Activated CD8-positive, alpha-beta memory T cell treated with anti-CD3 and anti-CD28 coated beads, Interleukin-2, amount 50 U/mL, for 1 hour (primary cell): ENCODE measurements at regions not wholly inside any gene's neighbourhood (a gene's known extent, or its start where the extent isn't known, plus 50 kb on each side); places are given as distances from the start of the nearest gene placed in this dataset.
"Not testable (repeated sequence)": the region's sequence is repeated elsewhere in the genome, so short reads cannot be mapped to it uniquely, and the experiment has no call there.

Source experiments
- DNase-seq: peaks from one replicate; pipeline ENCODE4 v3.0.0-alpha.2; 2020; ENCODE audit errors: extremely low read depth

DNA sequence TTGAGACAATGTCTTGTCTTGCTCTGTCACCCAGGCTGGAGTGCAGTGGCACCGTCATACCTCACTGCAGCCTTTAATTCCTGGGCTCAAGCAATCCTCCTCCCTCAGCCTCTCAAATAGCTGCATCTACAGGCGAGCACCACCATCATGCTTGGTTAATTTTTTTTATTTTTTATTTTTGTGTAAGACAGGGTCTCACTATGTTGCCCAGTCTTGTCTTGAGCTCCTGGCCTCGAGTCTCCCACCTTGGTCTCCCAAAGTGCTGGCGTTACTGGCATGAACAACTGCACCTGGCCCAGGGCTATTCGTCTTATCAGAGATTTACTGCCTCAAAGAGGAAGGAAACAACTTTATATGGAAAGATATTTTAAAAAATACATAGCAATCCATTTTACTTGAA lies 102.8 kb upstream of the NUPR2 start:
- DNase-seq, result no peak

GRCh38 chr7:56218510-56218909 lies 102.3 kb upstream of the NUPR2 start:
- DNase-seq, result no peak

- no peak for DNase-seq
Observed at GRCh38 chr7:56213574-56213973, 97.4 kb upstream of the NUPR2 start.

DNA sequence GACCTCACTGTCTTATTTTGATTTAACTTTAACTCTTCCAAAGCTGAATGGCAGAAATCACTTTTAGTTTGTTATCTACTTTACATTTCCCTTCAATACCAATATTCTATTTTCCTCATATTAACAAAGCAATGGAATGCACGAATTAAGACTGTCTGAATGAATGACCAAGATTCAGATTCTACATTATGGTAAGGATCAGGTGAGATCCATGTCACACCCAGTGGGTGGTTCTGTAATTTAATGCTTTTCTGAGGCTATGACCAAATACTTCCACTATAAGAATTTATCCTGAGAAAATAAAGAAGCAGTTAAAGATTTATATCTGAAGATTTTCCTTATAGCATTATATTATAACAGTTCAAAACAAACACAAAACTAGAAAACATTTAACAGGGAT lies 90.2 kb upstream of the NUPR2 start:
- DNase-seq, result no peak

DNA sequence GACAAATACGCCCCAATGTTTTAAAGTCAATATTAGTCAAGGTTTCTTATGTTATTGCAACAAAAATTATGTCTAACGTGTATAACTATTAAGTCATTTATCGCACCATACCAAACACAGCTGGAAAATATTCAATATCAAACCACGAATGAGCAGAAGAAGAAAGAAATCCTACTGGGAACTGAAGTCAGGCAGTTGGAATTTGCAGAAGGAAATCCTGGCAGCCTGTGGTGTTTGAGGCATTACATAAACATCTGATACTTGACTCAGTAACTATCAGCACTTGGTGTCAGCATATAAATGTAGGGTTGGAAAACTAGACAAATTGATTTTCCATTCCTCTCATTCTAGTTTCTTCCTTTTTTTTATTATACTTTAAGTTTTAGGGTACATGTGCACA lies 83.4 kb upstream of the NUPR2 start:
- no peak for DNase-seq

DNA sequence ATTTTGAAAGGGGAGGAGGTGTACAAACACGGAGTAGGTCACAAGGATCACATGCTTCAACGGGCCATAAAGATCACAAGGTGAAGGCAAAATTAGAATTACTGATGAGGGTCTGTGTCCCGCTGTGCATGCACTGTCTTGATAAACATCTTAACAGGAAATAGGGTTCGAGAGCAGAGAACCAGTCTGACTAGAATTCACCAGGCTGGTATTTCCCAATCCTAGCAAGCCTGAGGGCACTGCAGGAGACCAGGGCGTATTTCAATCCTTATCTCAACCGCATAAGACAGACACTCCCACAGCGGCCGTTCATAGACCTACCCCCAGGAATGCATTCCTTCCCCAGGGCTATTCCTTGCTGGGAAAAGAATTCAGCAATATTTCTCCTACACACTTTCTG lies 80.0 kb upstream of the NUPR2 start:
- not testable (repeated sequence) for DNase-seq

DNA sequence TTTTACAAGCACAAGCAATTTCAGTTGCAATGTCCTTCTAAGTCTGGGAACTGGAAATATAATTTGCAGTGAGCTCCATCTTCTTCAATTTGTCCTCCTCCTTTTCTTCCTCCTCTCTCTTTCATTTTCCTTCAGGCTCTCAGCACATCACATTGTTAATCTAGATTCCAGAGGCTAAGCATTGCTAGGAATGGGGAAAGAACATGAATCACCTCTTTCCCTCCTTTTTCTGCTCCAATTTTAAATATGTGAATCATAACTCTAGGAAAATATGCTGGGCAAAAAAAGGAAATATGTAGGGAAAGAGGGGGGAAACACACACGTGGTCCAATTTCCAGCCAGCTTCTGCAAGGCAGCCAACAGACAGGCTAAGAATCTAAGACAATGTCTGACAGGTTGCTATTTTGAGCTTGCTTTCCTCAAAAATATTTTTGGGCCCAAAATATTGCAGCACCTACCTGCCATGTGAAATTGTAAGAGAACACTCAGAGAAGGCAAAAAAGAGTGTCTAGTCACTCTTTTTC lies 72.7 kb upstream of the NUPR2 start:
- no peak for DNase-seq

- no peak for DNase-seq
Observed at GRCh38 chr7:56188376-56188775, 72.2 kb upstream of the NUPR2 start.

GRCh38 chr7:56181010-56181409 lies 64.8 kb upstream of the NUPR2 start:
- DNase-seq, result no peak

DNA sequence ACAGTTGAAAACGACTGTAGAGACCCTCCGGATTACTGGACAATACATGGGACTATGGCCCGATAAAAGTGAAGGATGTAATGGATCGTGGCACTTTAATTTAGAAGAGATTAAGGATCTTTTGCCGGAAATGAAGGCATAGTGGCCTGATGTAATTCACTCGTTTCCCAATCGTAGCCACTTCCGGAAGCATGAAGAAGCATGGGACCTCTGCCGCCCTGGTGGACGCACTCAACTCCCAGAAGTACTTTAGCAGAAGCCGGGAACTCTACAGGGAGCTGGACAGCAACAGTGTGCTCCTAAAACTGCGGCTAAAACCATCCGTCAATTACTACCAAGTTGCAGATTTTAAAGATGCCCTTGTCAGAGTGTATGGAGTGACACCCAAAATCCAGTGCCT lies 59.6 kb upstream of the NUPR2 start:
- DNase-seq, result no peak

DNA sequence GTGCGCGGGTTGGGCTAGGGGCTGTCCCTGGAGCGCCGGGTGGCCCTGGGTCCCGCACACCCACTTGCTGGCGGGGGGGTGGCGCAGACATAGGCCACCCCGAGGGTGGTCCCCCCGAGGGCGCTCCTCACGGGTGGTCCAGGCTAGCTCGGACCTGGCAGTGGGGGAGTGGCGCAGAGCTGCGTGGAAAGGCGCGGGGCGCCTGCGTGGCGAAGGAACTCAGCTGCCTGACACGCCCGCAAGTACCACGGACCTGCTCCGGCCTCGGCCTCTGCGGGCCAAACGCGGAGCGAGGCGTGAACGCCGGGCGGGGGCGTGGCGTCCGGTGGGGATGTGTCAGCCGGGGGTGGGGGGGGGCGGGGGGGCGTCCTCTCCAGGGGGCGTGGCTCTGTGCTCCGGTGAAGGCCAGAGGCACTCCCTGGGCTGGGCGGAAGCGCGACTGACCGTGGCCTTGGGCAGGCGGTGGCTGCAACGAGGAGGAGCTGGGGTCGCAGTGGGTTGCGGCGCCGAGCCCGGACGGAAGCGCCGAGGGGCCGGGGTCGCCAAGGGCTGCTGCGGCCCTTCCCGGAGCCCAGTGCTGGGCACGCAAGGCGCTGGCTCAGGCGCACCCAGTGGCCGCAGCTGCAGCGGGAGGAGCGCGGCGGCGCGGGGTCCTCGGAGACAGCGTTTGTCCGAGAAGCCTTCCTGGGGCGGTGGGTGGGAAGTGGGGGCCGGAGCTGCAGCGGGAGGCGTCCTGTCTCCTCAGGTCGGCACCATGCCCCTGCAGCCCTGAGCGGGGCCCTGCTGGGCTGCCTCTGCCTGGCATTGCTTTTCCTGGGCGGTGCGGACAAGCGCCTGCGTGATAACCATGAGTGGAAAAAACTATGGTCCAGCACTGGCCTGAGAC lies 58.9 kb upstream of the NUPR2 start:
- DNase-seq, result no peak

GRCh38 chr7:56174346-56174874 lies 58.2 kb upstream of the NUPR2 start:
- no peak for DNase-seq
